Endothelial cell of umbilical vein (primary cell): ENCODE measurements at regions not wholly inside any gene's neighbourhood (a gene's known extent, or its start where the extent isn't known, plus 50 kb on each side); places are given as distances from the start of the nearest gene placed in this dataset.

Experiments
- BruUV-seq: library from RNA; stranded (reverse); fragments of 400-500 nt; replicated peaks from 2 replicates; lab custom pipeline; 2021; lab: Mats Ljungman, UMichigan
- CTCF ChIA-PET: fragments of 300-600, 350-600 bp; sonication (Branson Sonifier 250); formaldehyde crosslinking; loops from one replicate; lab custom pipeline; 2021; ENCODE audit warnings: antibody characterized with exemption, inconsistent platforms; lab: Charles Lee
- POLR2A ChIA-PET: fragments of 300-600, 350-600 bp; sonication (Branson Sonifier 250); formaldehyde crosslinking; loops from one replicate; lab custom pipeline; 2021; ENCODE audit warnings: antibody characterized with exemption, inconsistent platforms; lab: Charles Lee
- DNase-seq: peaks from one replicate; pipeline ENCODE4 v3.0.0-alpha.2; 2011; ENCODE audit warnings: low read depth, low spot score
- FAIRE-seq: peaks from 2 replicates; lab custom pipeline; 2011; peaks lifted over from hg19 to GRCh38; lab: Jason Lieb, UNC
- H2AFZ ChIP-seq: 2 replicates; pipeline ENCODE4 v1.6.0; 2012; ENCODE audit warnings: low read depth, low read length, control low read depth, inconsistent platforms
- H3K27ac ChIP-seq: 2 replicates; pipeline ENCODE4 v1.5.1; 2011; ENCODE audit warnings: low read depth, mild to moderate bottlenecking, control low read depth, low read length, moderate library complexity; ENCODE audit not compliant: insufficient read depth
- H3K27me3 ChIP-seq, 2 experiments: 2 replicates each; pipeline versions ENCODE4 v1.6.0 to v1.6.1; 2011; ENCODE audit warnings: low read length in 2 of 2, mixed read lengths in 1 of 2; ENCODE audit not compliant: control insufficient read depth in 2 of 2, insufficient read depth in 2 of 2
- H3K36me3 ChIP-seq, 2 experiments: 2 replicates in 1 of 2; 3 replicates in 1 of 2; pipeline ENCODE4 v1.5.1; 2011; ENCODE audit warnings: low read length in 2 of 2, mild to moderate bottlenecking in 1 of 2, moderate library complexity in 1 of 2; ENCODE audit not compliant: control insufficient read depth in 2 of 2, insufficient read depth in 2 of 2; ENCODE audit errors: extremely low read depth in 1 of 2
- H3K4me1 ChIP-seq: 3 replicates; pipeline ENCODE4 v1.5.1; 2011; ENCODE audit warnings: mild to moderate bottlenecking, low read length; ENCODE audit not compliant: control insufficient read depth, insufficient read depth; ENCODE audit errors: extremely low read depth
- H3K4me2 ChIP-seq: 2 replicates; pipeline ENCODE4 v1.6.1; 2011; ENCODE audit warnings: low read length, control low read depth, mixed read lengths; ENCODE audit not compliant: insufficient read depth
- H3K4me3 ChIP-seq, 3 experiments: fragments of 200-600 bp in 1 of 3; sonication (generic), shearing (Covaris generic) in 1 of 3; replicated peaks in 1 of 3; 2 replicates each; pipeline ENCODE4 v1.5.1; 2011 to 2016; ENCODE audit warnings: control low read depth in 3 of 3, low read length in 3 of 3, mild to moderate bottlenecking in 2 of 3, inconsistent platforms in 1 of 3, low read depth in 1 of 3, moderate library complexity in 1 of 3; ENCODE audit not compliant: insufficient read depth in 1 of 3
- H3K79me2 ChIP-seq: 2 replicates; pipeline ENCODE4 v1.6.0; 2012; ENCODE audit warnings: low read length, inconsistent platforms; ENCODE audit not compliant: control insufficient read depth, insufficient read depth
- H3K9ac ChIP-seq: replicated peaks from 2 replicates; pipeline ENCODE3; 2011; ENCODE audit warnings: low read length, control low read depth; ENCODE audit not compliant: insufficient read depth; ENCODE audit errors: extremely low read depth
- H3K9me1 ChIP-seq: replicated peaks from 3 replicates; pipeline ENCODE4 v1.6.0; 2011; ENCODE audit warnings: mild to moderate bottlenecking, low read length; ENCODE audit not compliant: control insufficient read depth, insufficient read depth; ENCODE audit errors: extremely low read depth
- H3K9me3 ChIP-seq: replicated peaks from 2 replicates; pipeline ENCODE4 v1.5.1; 2012; ENCODE audit warnings: low read length, inconsistent platforms; ENCODE audit not compliant: control insufficient read depth, insufficient read depth
- H4K20me1 ChIP-seq: replicated peaks from 2 replicates; pipeline ENCODE3; 2011; ENCODE audit warnings: mild to moderate bottlenecking, low read length; ENCODE audit not compliant: control insufficient read depth, insufficient read depth; ENCODE audit errors: extremely low read depth
- EZH2 ChIP-seq: IDR thresholded peaks from 2 replicates; pipeline ENCODE4 v1.6.1; 2012; ENCODE audit warnings: borderline replicate concordance, low read depth, mild to moderate bottlenecking, moderate library complexity, low read length, inconsistent platforms; ENCODE audit not compliant: severe bottlenecking
- FOS ChIP-seq: IDR thresholded peaks from 2 replicates; pipeline ENCODE4 v1.6.1; 2011; ENCODE audit warnings: mild to moderate bottlenecking, low read length, moderate library complexity, borderline replicate concordance; ENCODE audit not compliant: insufficient read depth
- GATA2 ChIP-seq: IDR thresholded peaks from 2 replicates; pipeline ENCODE4 v1.7.0; 2011; ENCODE audit warnings: low read depth, mild to moderate bottlenecking, moderate library complexity, mixed read lengths, low read length; ENCODE audit not compliant: insufficient read length, insufficient read depth
- JUN ChIP-seq: IDR thresholded peaks from 2 replicates; pipeline ENCODE4 v1.6.1; 2011; ENCODE audit warnings: borderline replicate concordance, low read depth; ENCODE audit not compliant: insufficient read length, insufficient read depth
- MAX ChIP-seq: IDR thresholded peaks from 2 replicates; pipeline ENCODE4 v1.6.1; 2011; ENCODE audit not compliant: insufficient read depth, insufficient read length
- MYC ChIP-seq: IDR thresholded peaks from one replicate; pipeline ENCODE4 v1.6.1; 2011; ENCODE audit warnings: mild to moderate bottlenecking, low read depth, low read length
- POLR2A ChIP-seq: IDR thresholded peaks from 2 replicates; pipeline ENCODE4 v1.6.1; 2012; ENCODE audit warnings: low read depth, mild to moderate bottlenecking, control low read depth, low read length
- POLR2AphosphoS5 ChIP-seq: IDR thresholded peaks from 2 replicates; pipeline ENCODE4 v1.6.1; 2012; ENCODE audit warnings: low read depth, mild to moderate bottlenecking, control low read depth, low read length, moderate library complexity; ENCODE audit not compliant: insufficient read depth
- dilution Hi-C: fragments of 300-500 bp; cut with MboI; formaldehyde crosslinking; loops from one replicate; pipeline ENCODE4 v1.15.0; 2019; ENCODE audit warnings: low sequenced_read_pairs; ENCODE audit not compliant: extremely low pct_ligation_motif_present
- intact Hi-C: fragments of 100-400 bp; cut with micrococcal nuclease; formaldehyde crosslinking; loops from one replicate; pipeline ENCODE4 v1.10.0; 2022
- TF ChIP-seq, protein P1 (sequence below), 2 donors: IDR thresholded peaks; 1 replicate in 1 of 2; 2 replicates in 1 of 2; pipeline ENCODE4 v1.5.1; 2011; ENCODE audit warnings: low read length in 2 of 2, mild to moderate bottlenecking in 2 of 2, moderate library complexity in 2 of 2, control low read depth in 1 of 2, inconsistent platforms in 1 of 2, low read depth in 1 of 2; ENCODE audit not compliant: insufficient read depth in 1 of 2; ENCODE audit errors: extremely low read depth in 1 of 2

GRCh38 chr2:8203364-8203763 lies 478.5 kb upstream of the ID2 start:
- Histone ChIP-seq H3K4me2 (no peak overlapping the region), H3K4me1 (no peaks in the 10 kb centered on the region), H4K20me1 (no peaks in the 10 kb centered on the region), H3K36me3 (no peaks in the 10 kb centered on the region), H3K9me3 (no peaks in the 10 kb centered on the region), H3K27me3 (no peaks in the 10 kb centered on the region), H3K4me3 (no peak overlapping the region), H3K79me2 (no peaks in the 10 kb centered on the region), H3K27ac (no peak overlapping the region), H3K9ac (no peak overlapping the region), H3K9me1 (no peaks in the 10 kb centered on the region), H2AFZ (no peak overlapping the region)
- POLR2A ChIA-PET: no interaction called here
- TF ChIP-seq, protein P1, sequence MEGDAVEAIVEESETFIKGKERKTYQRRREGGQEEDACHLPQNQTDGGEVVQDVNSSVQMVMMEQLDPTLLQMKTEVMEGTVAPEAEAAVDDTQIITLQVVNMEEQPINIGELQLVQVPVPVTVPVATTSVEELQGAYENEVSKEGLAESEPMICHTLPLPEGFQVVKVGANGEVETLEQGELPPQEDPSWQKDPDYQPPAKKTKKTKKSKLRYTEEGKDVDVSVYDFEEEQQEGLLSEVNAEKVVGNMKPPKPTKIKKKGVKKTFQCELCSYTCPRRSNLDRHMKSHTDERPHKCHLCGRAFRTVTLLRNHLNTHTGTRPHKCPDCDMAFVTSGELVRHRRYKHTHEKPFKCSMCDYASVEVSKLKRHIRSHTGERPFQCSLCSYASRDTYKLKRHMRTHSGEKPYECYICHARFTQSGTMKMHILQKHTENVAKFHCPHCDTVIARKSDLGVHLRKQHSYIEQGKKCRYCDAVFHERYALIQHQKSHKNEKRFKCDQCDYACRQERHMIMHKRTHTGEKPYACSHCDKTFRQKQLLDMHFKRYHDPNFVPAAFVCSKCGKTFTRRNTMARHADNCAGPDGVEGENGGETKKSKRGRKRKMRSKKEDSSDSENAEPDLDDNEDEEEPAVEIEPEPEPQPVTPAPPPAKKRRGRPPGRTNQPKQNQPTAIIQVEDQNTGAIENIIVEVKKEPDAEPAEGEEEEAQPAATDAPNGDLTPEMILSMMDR (IDR thresholded peaks at IDR 0.05; ENCODE audit: extremely low read depth in 1 of 2, insufficient read depth in 1 of 2, low read depth in 1 of 2, low read length in 2 of 2): no peak
- no peak for TF ChIP-seq EZH2
- no peak for TF ChIP-seq MAX
- TF ChIP-seq JUN: no peak
- no peak for TF ChIP-seq GATA2
- no peak for TF ChIP-seq POLR2AphosphoS5
- no peak for TF ChIP-seq FOS
- no peak for TF ChIP-seq MYC
- no peak for TF ChIP-seq POLR2A
- dilution Hi-C loops: no loop called here
- intact Hi-C loops: no loop called here
- DNase-seq: no peak
- CTCF ChIA-PET: no interaction called here
- no peak for FAIRE-seq
- no TSS peak for BruUV-seq
